Panc1 (cell line): ENCODE measurements at regions not wholly inside any gene's neighbourhood (a gene's known extent, or its start where the extent isn't known, plus 50 kb on each side); places are given as distances from the start of the nearest gene placed in this dataset.

Source experiments
- ATAC-seq: fragments of 200-7000 bp; cut with Tn5 transposase; 2 replicates; pipeline ENCODE4 v1.9.1; 2020; ENCODE audit warnings: mild to moderate bottlenecking, moderate library complexity
- BruUV-seq: library from RNA; stranded (reverse); fragments of 400-500 nt; replicated peaks from 2 replicates; lab custom pipeline; 2021; lab: Mats Ljungman, UMichigan
- CTCF ChIA-PET: fragments of 300-600 bp; sonication (Branson Sonifier 250); formaldehyde crosslinking; loops from one replicate; lab custom pipeline; 2022; ENCODE audit warnings: antibody characterized with exemption; lab: Charles Lee
- POLR2A ChIA-PET: fragments of 300-600 bp; sonication (Branson Sonifier 250); formaldehyde crosslinking; loops from one replicate; lab custom pipeline; 2022; ENCODE audit warnings: antibody characterized with exemption; lab: Charles Lee
- DNase-seq: peaks from one replicate; pipeline ENCODE4 v3.0.0-alpha.2; 2010; ENCODE audit warnings: low read depth, low spot score
- H3K27ac ChIP-seq: 2 replicates; pipeline ENCODE4 v1.5.1; 2011; ENCODE audit warnings: mild to moderate bottlenecking, low read length, inconsistent platforms
- H3K27me3 ChIP-seq: fragments of 200-500 bp; sonication (Bioruptor generic); 2 replicates; pipeline ENCODE4 v1.6.0; 2014; ENCODE audit warnings: low read length, inconsistent platforms; ENCODE audit not compliant: control insufficient read depth, insufficient read depth
- H3K36me3 ChIP-seq: fragments of 200-500 bp; sonication (Bioruptor generic); 2 replicates; pipeline ENCODE4 v1.5.1; 2014; ENCODE audit warnings: inconsistent platforms, mild to moderate bottlenecking, low read length, moderate library complexity; ENCODE audit not compliant: control insufficient read depth, insufficient read depth
- H3K4me1 ChIP-seq: 2 replicates; pipeline ENCODE4 v1.5.1; 2011; ENCODE audit warnings: inconsistent platforms, mild to moderate bottlenecking, low read length, moderate library complexity; ENCODE audit not compliant: control insufficient read depth, insufficient read depth
- H3K4me3 ChIP-seq, 2 experiments: 2 replicates each; pipeline ENCODE4 v1.5.1; 2011 to 2012; ENCODE audit warnings: low read depth in 2 of 2, low read length in 2 of 2, mild to moderate bottlenecking in 2 of 2, inconsistent platforms in 1 of 2, moderate library complexity in 1 of 2
- H3K9me3 ChIP-seq: fragments of 200-500 bp; sonication (Bioruptor generic); 2 replicates; pipeline ENCODE4 v1.5.1; 2014; ENCODE audit warnings: low read depth, mild to moderate bottlenecking, inconsistent platforms, low read length, moderate library complexity; ENCODE audit not compliant: control insufficient read depth, insufficient read depth
- POLR2AphosphoS5 ChIP-seq: IDR thresholded peaks from 2 replicates; pipeline ENCODE4 v1.6.1; 2012; ENCODE audit warnings: mild to moderate bottlenecking, low read depth, low read length, moderate library complexity
- SIN3A ChIP-seq: IDR thresholded peaks from 2 replicates; pipeline ENCODE4 v1.6.1; 2012; ENCODE audit warnings: low read depth, mild to moderate bottlenecking, low read length, moderate library complexity, borderline replicate concordance; ENCODE audit not compliant: insufficient read depth
- TCF7L2 ChIP-seq: IDR thresholded peaks from 2 replicates; pipeline ENCODE4 v1.6.1; 2011; ENCODE audit warnings: mild to moderate bottlenecking, low read depth, low read length, inconsistent platforms
- in situ Hi-C: cut with HindIII; loops from 2 replicates; pipeline ENCODE4 v1.10.0; 2016; ENCODE audit warnings: low sequenced_read_pairs, low pct_unique_long_range_greater_than_20kb
- intact Hi-C: fragments of 100-400 bp; cut with micrococcal nuclease; formaldehyde crosslinking; loops from one replicate; pipeline ENCODE4 v1.10.0; 2022; ENCODE audit not compliant: unreplicated experiment
- TF ChIP-seq, protein P1 (sequence below): fragments of 450-650 bp; IDR thresholded peaks from 2 replicates; pipeline ENCODE4 v1.5.1; 2017; ENCODE audit warnings: mild to moderate bottlenecking
- TF ChIP-seq, protein P2 (sequence below), 2 experiments: IDR thresholded peaks; 2 replicates each; pipeline ENCODE4 v1.6.1; 2011 to 2012; ENCODE audit warnings: low read depth in 2 of 2, control low read depth in 1 of 2, low read length in 1 of 2, mild to moderate bottlenecking in 1 of 2, moderate library complexity in 1 of 2; ENCODE audit not compliant: insufficient read depth in 1 of 2

DNA sequence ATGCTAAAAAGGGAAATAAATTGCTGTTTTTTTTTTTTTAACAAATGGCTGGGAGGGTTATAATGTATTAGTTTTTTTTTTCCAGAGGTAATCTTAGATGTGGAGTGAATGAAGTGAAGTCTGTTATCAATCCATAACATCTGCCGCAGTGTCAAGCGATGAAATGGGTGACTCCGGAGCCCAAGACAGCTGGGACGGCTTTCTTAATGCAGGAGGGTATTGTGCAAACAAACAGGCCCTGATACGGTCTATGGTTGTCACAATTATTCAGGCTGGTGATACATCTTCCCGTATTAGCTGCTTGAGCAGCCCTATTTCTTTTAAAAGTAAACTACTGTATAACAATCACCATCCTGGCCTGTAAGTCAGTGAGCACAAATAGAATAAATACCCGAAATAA is 1231.2 kb downstream of the GATA3 start:
- H3K27me3 ChIP-seq = no peaks in the 10 kb centered on the region
- in situ Hi-C loops (no loop called here), intact Hi-C loops (no loop called here)
- DNase-seq = no peak
- H3K27ac ChIP-seq = no peak overlapping the region
- no peak overlapping the region for H3K4me3 ChIP-seq
- no peak for TF ChIP-seq TCF7L2
- TF ChIP-seq, protein P1, sequence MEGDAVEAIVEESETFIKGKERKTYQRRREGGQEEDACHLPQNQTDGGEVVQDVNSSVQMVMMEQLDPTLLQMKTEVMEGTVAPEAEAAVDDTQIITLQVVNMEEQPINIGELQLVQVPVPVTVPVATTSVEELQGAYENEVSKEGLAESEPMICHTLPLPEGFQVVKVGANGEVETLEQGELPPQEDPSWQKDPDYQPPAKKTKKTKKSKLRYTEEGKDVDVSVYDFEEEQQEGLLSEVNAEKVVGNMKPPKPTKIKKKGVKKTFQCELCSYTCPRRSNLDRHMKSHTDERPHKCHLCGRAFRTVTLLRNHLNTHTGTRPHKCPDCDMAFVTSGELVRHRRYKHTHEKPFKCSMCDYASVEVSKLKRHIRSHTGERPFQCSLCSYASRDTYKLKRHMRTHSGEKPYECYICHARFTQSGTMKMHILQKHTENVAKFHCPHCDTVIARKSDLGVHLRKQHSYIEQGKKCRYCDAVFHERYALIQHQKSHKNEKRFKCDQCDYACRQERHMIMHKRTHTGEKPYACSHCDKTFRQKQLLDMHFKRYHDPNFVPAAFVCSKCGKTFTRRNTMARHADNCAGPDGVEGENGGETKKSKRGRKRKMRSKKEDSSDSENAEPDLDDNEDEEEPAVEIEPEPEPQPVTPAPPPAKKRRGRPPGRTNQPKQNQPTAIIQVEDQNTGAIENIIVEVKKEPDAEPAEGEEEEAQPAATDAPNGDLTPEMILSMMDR = no peak
- no peak for TF ChIP-seq POLR2AphosphoS5
- TF ChIP-seq SIN3A = no peak
- TF ChIP-seq, protein P2, sequence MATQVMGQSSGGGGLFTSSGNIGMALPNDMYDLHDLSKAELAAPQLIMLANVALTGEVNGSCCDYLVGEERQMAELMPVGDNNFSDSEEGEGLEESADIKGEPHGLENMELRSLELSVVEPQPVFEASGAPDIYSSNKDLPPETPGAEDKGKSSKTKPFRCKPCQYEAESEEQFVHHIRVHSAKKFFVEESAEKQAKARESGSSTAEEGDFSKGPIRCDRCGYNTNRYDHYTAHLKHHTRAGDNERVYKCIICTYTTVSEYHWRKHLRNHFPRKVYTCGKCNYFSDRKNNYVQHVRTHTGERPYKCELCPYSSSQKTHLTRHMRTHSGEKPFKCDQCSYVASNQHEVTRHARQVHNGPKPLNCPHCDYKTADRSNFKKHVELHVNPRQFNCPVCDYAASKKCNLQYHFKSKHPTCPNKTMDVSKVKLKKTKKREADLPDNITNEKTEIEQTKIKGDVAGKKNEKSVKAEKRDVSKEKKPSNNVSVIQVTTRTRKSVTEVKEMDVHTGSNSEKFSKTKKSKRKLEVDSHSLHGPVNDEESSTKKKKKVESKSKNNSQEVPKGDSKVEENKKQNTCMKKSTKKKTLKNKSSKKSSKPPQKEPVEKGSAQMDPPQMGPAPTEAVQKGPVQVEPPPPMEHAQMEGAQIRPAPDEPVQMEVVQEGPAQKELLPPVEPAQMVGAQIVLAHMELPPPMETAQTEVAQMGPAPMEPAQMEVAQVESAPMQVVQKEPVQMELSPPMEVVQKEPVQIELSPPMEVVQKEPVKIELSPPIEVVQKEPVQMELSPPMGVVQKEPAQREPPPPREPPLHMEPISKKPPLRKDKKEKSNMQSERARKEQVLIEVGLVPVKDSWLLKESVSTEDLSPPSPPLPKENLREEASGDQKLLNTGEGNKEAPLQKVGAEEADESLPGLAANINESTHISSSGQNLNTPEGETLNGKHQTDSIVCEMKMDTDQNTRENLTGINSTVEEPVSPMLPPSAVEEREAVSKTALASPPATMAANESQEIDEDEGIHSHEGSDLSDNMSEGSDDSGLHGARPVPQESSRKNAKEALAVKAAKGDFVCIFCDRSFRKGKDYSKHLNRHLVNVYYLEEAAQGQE (IDR thresholded peaks at IDR 0.05; ENCODE audit: insufficient read depth in 1 of 2, low read depth in 2 of 2, low read length in 1 of 2) = no peak
- H3K4me1 ChIP-seq = no peaks in the 10 kb centered on the region
- BruUV-seq = no TSS peak
- H3K36me3 ChIP-seq = no peaks in the 10 kb centered on the region
- H3K9me3 ChIP-seq = no peaks in the 10 kb centered on the region
- ChIA-PET POLR2A (no interaction called here), CTCF (no interaction called here)
- ATAC-seq = no peak

DNA sequence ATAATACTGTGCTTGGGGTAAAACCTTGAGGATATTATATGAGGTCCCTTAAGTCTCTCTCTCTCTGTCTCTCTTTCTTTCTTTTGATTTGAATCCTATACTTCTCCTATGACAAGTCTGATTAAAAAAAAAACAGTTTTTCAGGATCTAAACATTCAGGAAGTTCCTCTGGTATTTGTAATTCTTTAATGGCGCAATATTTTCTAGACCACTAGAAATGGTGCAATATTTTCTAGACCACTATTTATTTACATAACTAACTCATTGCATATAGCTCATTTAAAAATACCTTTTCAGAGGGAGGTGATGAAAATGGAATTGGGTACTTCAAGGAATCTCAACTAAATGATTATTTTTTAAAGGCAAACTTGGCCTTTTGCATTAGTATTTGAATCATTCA is 1235.3 kb downstream of the GATA3 start:
- ChIA-PET POLR2A (no interaction called here), CTCF (no interaction called here)
- Histone ChIP-seq H3K27me3 (no peaks in the 10 kb centered on the region), H3K4me1 (no peaks in the 10 kb centered on the region), H3K4me3 (no peak overlapping the region), H3K9me3 (no peaks in the 10 kb centered on the region), H3K27ac (no peak overlapping the region), H3K36me3 (no peaks in the 10 kb centered on the region)
- ATAC-seq (no peak), DNase-seq (no peak)
- BruUV-seq = no TSS peak
- in situ Hi-C loops (no loop called here), intact Hi-C loops (no loop called here)
- no peak for TF ChIP-seq TCF7L2

DNA sequence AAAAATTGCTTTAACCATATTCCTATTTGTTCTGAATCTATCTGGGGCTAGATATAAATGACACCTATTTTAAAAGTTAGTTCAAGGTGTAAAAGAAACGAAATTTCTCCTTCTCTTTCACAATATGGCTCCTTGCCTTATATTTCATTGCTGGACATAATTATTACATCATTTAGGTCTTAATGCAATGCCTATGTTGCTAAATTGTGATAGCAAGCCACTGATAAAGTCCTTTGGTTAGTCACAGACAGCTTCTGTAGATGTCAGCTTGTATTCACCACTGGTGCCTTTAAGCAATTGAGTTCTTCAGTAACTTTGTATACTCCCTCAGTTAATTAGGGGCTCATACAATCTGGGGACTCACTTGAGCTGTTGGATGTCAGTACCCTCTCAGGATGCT is 1236.6 kb downstream of the GATA3 start:
- TF ChIP-seq POLR2AphosphoS5 = no peak
- TF ChIP-seq, protein P1 = no peak
- TF ChIP-seq SIN3A = no peak
- TF ChIP-seq TCF7L2 = no peak
- TF ChIP-seq, protein P2 (IDR thresholded peaks at IDR 0.05; ENCODE audit: insufficient read depth in 1 of 2, low read depth in 2 of 2, low read length in 1 of 2) = no peak
- H3K27ac ChIP-seq = no peak overlapping the region
- no peak overlapping the region for H3K4me3 ChIP-seq
- BruUV-seq = no TSS peak
- in situ Hi-C loops (no loop called here), intact Hi-C loops (no loop called here)
- no peaks in the 10 kb centered on the region for H3K4me1 ChIP-seq
- DNase-seq (no peak), ATAC-seq (no peak)
- H3K9me3 ChIP-seq = no peaks in the 10 kb centered on the region
- CTCF ChIA-PET = no interaction called here
- POLR2A ChIA-PET = no interaction called here
- no peaks in the 10 kb centered on the region for H3K27me3 ChIP-seq
- no peaks in the 10 kb centered on the region for H3K36me3 ChIP-seq
